ENCODE measurements at regions not wholly inside any gene's neighbourhood (a gene's known extent, or its start where the extent isn't known, plus 50 kb on each side); places are given as distances from the start of the nearest gene placed in this dataset.

DNA sequence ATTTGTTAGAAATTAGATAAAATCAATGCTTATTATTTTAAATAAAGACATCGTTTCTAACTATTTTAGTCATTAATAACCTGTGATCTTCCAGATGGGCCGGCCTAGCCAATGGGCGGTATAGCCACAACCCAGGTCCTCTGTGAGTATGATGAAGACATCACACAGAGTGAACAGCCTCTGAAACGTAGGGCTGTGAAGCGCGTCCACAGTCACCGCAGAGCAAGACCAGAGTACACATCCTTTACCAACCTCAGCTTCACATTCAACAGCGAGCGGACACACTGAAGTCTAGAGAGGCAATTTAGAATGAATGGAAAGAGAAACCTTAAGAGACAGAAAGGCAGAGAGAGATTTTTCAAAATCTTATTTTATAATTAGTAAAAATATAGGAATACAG, 125.0 kb upstream of the RPS6KA2 start:
- TF ChIP-seq, protein P1, sequence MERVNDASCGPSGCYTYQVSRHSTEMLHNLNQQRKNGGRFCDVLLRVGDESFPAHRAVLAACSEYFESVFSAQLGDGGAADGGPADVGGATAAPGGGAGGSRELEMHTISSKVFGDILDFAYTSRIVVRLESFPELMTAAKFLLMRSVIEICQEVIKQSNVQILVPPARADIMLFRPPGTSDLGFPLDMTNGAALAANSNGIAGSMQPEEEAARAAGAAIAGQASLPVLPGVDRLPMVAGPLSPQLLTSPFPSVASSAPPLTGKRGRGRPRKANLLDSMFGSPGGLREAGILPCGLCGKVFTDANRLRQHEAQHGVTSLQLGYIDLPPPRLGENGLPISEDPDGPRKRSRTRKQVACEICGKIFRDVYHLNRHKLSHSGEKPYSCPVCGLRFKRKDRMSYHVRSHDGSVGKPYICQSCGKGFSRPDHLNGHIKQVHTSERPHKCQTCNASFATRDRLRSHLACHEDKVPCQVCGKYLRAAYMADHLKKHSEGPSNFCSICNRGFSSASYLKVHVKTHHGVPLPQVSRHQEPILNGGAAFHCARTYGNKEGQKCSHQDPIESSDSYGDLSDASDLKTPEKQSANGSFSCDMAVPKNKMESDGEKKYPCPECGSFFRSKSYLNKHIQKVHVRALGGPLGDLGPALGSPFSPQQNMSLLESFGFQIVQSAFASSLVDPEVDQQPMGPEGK (tag by site-specific recombination; IDR thresholded peaks at IDR 0.05) = no peak
- TF ChIP-seq ZNF510 (tag by site-specific recombination; IDR thresholded peaks at IDR 0.05; ENCODE audit: insufficient replicate concordance) (no peak), ZBTB21 (tag by site-specific recombination; IDR thresholded peaks at IDR 0.05) (no peak)
- TF ChIP-seq, protein P2, sequence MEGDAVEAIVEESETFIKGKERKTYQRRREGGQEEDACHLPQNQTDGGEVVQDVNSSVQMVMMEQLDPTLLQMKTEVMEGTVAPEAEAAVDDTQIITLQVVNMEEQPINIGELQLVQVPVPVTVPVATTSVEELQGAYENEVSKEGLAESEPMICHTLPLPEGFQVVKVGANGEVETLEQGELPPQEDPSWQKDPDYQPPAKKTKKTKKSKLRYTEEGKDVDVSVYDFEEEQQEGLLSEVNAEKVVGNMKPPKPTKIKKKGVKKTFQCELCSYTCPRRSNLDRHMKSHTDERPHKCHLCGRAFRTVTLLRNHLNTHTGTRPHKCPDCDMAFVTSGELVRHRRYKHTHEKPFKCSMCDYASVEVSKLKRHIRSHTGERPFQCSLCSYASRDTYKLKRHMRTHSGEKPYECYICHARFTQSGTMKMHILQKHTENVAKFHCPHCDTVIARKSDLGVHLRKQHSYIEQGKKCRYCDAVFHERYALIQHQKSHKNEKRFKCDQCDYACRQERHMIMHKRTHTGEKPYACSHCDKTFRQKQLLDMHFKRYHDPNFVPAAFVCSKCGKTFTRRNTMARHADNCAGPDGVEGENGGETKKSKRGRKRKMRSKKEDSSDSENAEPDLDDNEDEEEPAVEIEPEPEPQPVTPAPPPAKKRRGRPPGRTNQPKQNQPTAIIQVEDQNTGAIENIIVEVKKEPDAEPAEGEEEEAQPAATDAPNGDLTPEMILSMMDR (tag by site-specific recombination; IDR thresholded peaks at IDR 0.05) = no peak

Measured in HEK293 (cell line).